IgD-negative memory B cell (primary cell): ENCODE measurements at regions not wholly inside any gene's neighbourhood (a gene's known extent, or its start where the extent isn't known, plus 50 kb on each side); places are given as distances from the start of the nearest gene placed in this dataset.

Source experiments
- H3K27ac Mint-ChIP-seq, 3 donors: one replicate each; pipeline ENCODE4 v1.8.0; 2020 to 2022; ENCODE audit warnings: mild to moderate bottlenecking in 3 of 3, mixed read lengths in 3 of 3, moderate library complexity in 1 of 3
- H3K27me3 Mint-ChIP-seq: one replicate; pipeline ENCODE4 v1.8.0; 2021; ENCODE audit warnings: mixed read lengths
- H3K36me3 Mint-ChIP-seq: one replicate; pipeline ENCODE4 v1.8.0; 2020; ENCODE audit warnings: mild to moderate bottlenecking, mixed read lengths
- H3K4me1 Mint-ChIP-seq, 3 donors: one replicate each; pipeline ENCODE4 v1.8.0; 2020 to 2022; ENCODE audit warnings: mixed read lengths in 3 of 3, mild to moderate bottlenecking in 1 of 3
- H3K4me3 Mint-ChIP-seq, 4 donors: one replicate each; pipeline ENCODE4 v1.8.0; 2020 to 2022; ENCODE audit warnings: mild to moderate bottlenecking in 4 of 4, mixed read lengths in 4 of 4, moderate library complexity in 3 of 4
- H3K9me3 Mint-ChIP-seq, 3 donors: one replicate each; pipeline ENCODE4 v1.8.0; 2020 to 2021; ENCODE audit warnings: mixed read lengths in 3 of 3, mild to moderate bottlenecking in 1 of 3

GRCh38 chrX:2589186-2590020 lies 88.6 kb upstream of the DHRSX start:
- H3K9me3 Mint-ChIP-seq: no peaks in the 10 kb centered on the region
- H3K4me3 Mint-ChIP-seq: no peak overlapping the region
- H3K27me3 Mint-ChIP-seq: peaks cover 13% of the 10 kb centered on the region
- H3K4me1 Mint-ChIP-seq: peaks cover 8 to 13% (median 11%) of the 10 kb centered on the region in 3 donors
- H3K27ac Mint-ChIP-seq: no peak overlapping the region
- no peaks in the 10 kb centered on the region for H3K36me3 Mint-ChIP-seq

GRCh38 chrX:2588049-2588448 lies 87.3 kb upstream of the DHRSX start:
- H3K27me3 Mint-ChIP-seq: peaks cover 17% of the 10 kb centered on the region
- H3K4me1 Mint-ChIP-seq: peaks cover 4 to 10% (median 6%) of the 10 kb centered on the region in 3 donors
- H3K9me3 Mint-ChIP-seq: no peaks in the 10 kb centered on the region
- no peak overlapping the region for H3K27ac Mint-ChIP-seq
- H3K4me3 Mint-ChIP-seq: no peak overlapping the region
- no peaks in the 10 kb centered on the region for H3K36me3 Mint-ChIP-seq

GRCh38 chrX:2587146-2587545 lies 86.4 kb upstream of the DHRSX start:
- no peak overlapping the region for H3K27ac Mint-ChIP-seq
- no peaks in the 10 kb centered on the region for H3K36me3 Mint-ChIP-seq
- peaks cover 23% of the 10 kb centered on the region for H3K27me3 Mint-ChIP-seq
- H3K4me1 Mint-ChIP-seq: peaks cover 4 to 6% (median 5%) of the 10 kb centered on the region in 3 donors
- no peak overlapping the region for H3K4me3 Mint-ChIP-seq
- no peaks in the 10 kb centered on the region for H3K9me3 Mint-ChIP-seq

GRCh38 chrX:2585158-2585470 lies 84.3 kb upstream of the DHRSX start:
- Mint-ChIP-seq H3K36me3 (no peaks in the 10 kb centered on the region), H3K4me1 (peaks cover 4 to 6% (median 5%) of the 10 kb centered on the region in 3 donors), H3K4me3 (no peak overlapping the region), H3K27me3 (peaks cover 31% of the 10 kb centered on the region), H3K9me3 (peaks cover 0 to 3% (median 0%) of the 10 kb centered on the region in 3 donors), H3K27ac (no peak overlapping the region)

- peaks cover 4 to 6% (median 5%) of the 10 kb centered on the region in 3 donors for H3K4me1 Mint-ChIP-seq
- H3K4me3 Mint-ChIP-seq: no peak overlapping the region
- H3K9me3 Mint-ChIP-seq: peaks cover 0 to 3% (median 0%) of the 10 kb centered on the region in 3 donors
- H3K27ac Mint-ChIP-seq: no peak overlapping the region
- H3K36me3 Mint-ChIP-seq: no peaks in the 10 kb centered on the region
- H3K27me3 Mint-ChIP-seq: peaks cover 31% of the 10 kb centered on the region
Observed at GRCh38 chrX:2584251-2585157, 83.7 kb upstream of the DHRSX start.

GRCh38 chrX:2583194-2584162 lies 82.7 kb upstream of the DHRSX start:
- no peak overlapping the region for H3K27ac Mint-ChIP-seq
- H3K4me3 Mint-ChIP-seq: peak overlapping the region in 1 of 4 donors; percentile 33
- H3K4me1 Mint-ChIP-seq: peaks cover 8 to 14% (median 9%) of the 10 kb centered on the region in 3 donors
- H3K27me3 Mint-ChIP-seq: peaks cover 31% of the 10 kb centered on the region
- peaks cover 2% of the 10 kb centered on the region for H3K36me3 Mint-ChIP-seq
- H3K9me3 Mint-ChIP-seq: peaks cover 0 to 3% (median 0%) of the 10 kb centered on the region in 3 donors

- H3K36me3 Mint-ChIP-seq: peaks cover 2% of the 10 kb centered on the region
- H3K4me1 Mint-ChIP-seq: peaks cover 8 to 14% (median 9%) of the 10 kb centered on the region in 3 donors
- peaks cover 0 to 3% (median 0%) of the 10 kb centered on the region in 3 donors for H3K9me3 Mint-ChIP-seq
- H3K27me3 Mint-ChIP-seq: peaks cover 38% of the 10 kb centered on the region
- H3K4me3 Mint-ChIP-seq: no peak overlapping the region
- H3K27ac Mint-ChIP-seq: no peak overlapping the region
Observed at GRCh38 chrX:2582667-2583066, 81.9 kb upstream of the DHRSX start.

GRCh38 chrX:2581296-2581695 lies 80.5 kb upstream of the DHRSX start:
- Mint-ChIP-seq H3K27ac (no peak overlapping the region), H3K27me3 (peaks cover 42% of the 10 kb centered on the region)

GRCh38 chrX:2578864-2579263 lies 78.1 kb upstream of the DHRSX start:
- no peak overlapping the region for H3K4me3 Mint-ChIP-seq
- peaks cover 0 to 3% (median 0%) of the 10 kb centered on the region in 3 donors for H3K9me3 Mint-ChIP-seq
- H3K4me1 Mint-ChIP-seq: peaks cover 4 to 9% (median 4%) of the 10 kb centered on the region in 3 donors
- H3K36me3 Mint-ChIP-seq: peaks cover 2% of the 10 kb centered on the region
- H3K27me3 Mint-ChIP-seq: peaks cover 30% of the 10 kb centered on the region
- no peak overlapping the region for H3K27ac Mint-ChIP-seq

More at GRCh38 chrX:2581296-2581695, 80.5 kb upstream of the DHRSX start:
- H3K4me3 Mint-ChIP-seq: no peak overlapping the region
- peaks cover 0 to 3% (median 0%) of the 10 kb centered on the region in 3 donors for H3K9me3 Mint-ChIP-seq
- H3K36me3 Mint-ChIP-seq: peaks cover 2% of the 10 kb centered on the region
- H3K4me1 Mint-ChIP-seq: peaks cover 6 to 9% (median 7%) of the 10 kb centered on the region in 3 donors

GRCh38 chrX:2577844-2578466 lies 77.2 kb upstream of the DHRSX start:
- Mint-ChIP-seq H3K9me3 (peaks cover 0 to 3% (median 0%) of the 10 kb centered on the region in 3 donors), H3K27me3 (peaks cover 26% of the 10 kb centered on the region), H3K4me3 (no peak overlapping the region), H3K4me1 (peaks cover 2 to 9% (median 4%) of the 10 kb centered on the region in 3 donors), H3K27ac (no peak overlapping the region), H3K36me3 (peaks cover 2% of the 10 kb centered on the region)

GRCh38 chrX:2576793-2577192 lies 76.0 kb upstream of the DHRSX start:
- H3K27ac Mint-ChIP-seq: no peak overlapping the region
- peaks cover 16% of the 10 kb centered on the region for H3K27me3 Mint-ChIP-seq
- no peak overlapping the region for H3K4me3 Mint-ChIP-seq
- peaks cover 2 to 9% (median 4%) of the 10 kb centered on the region in 3 donors for H3K4me1 Mint-ChIP-seq
- H3K9me3 Mint-ChIP-seq: peaks cover 0 to 3% (median 0%) of the 10 kb centered on the region in 3 donors
- peaks cover 2% of the 10 kb centered on the region for H3K36me3 Mint-ChIP-seq

GRCh38 chrX:2574271-2574670 lies 73.5 kb upstream of the DHRSX start:
- H3K4me1 Mint-ChIP-seq: peaks cover 2 to 7% (median 4%) of the 10 kb centered on the region in 3 donors
- peaks cover 10% of the 10 kb centered on the region for H3K27me3 Mint-ChIP-seq
- H3K27ac Mint-ChIP-seq: no peak overlapping the region
- peaks cover 0 to 4% (median 0%) of the 10 kb centered on the region in 3 donors for H3K9me3 Mint-ChIP-seq
- no peak overlapping the region for H3K4me3 Mint-ChIP-seq
- peaks cover 2% of the 10 kb centered on the region for H3K36me3 Mint-ChIP-seq

- H3K9me3 Mint-ChIP-seq: peaks cover 0 to 4% (median 0%) of the 10 kb centered on the region in 3 donors
- H3K27ac Mint-ChIP-seq: no peak overlapping the region
- no peak overlapping the region for H3K4me3 Mint-ChIP-seq
- no peaks in the 10 kb centered on the region for H3K4me1 Mint-ChIP-seq
- peaks cover 4% of the 10 kb centered on the region for H3K27me3 Mint-ChIP-seq
- H3K36me3 Mint-ChIP-seq: peaks cover 3% of the 10 kb centered on the region
Observed at GRCh38 chrX:2572740-2573139, 72.0 kb upstream of the DHRSX start.

GRCh38 chrX:2568125-2568524 lies 67.3 kb upstream of the DHRSX start:
- Mint-ChIP-seq H3K27ac (no peak overlapping the region), H3K36me3 (peaks cover 3% of the 10 kb centered on the region), H3K4me3 (no peak overlapping the region), H3K9me3 (peaks cover 0 to 4% (median 0%) of the 10 kb centered on the region in 3 donors), H3K4me1 (no peaks in the 10 kb centered on the region), H3K27me3 (no peaks in the 10 kb centered on the region)
